Spleen (tissue), 7 donors: ENCODE measurements at regions not wholly inside any gene's neighbourhood (a gene's known extent, or its start where the extent isn't known, plus 50 kb on each side); places are given as distances from the start of the nearest gene placed in this dataset.

Source experiments
- POLR2A ChIP-seq, 3 donors: fragments of 450-650 bp; IDR thresholded peaks; one replicate each; pipeline ENCODE4 v1.5.1; 2017; ENCODE audit warnings: antibody characterized with exemption in 3 of 3, mild to moderate bottlenecking in 1 of 3
- POLR2AphosphoS5 ChIP-seq, 3 donors: sonication (generic); formaldehyde crosslinking; IDR thresholded peaks; one replicate each; pipeline ENCODE4 v1.5.1; 2017; ENCODE audit warnings: antibody characterized with exemption in 3 of 3
- TF ChIP-seq, protein P1 (sequence below), 11 experiments: fragments of 200-600 bp in 7 of 11; fragments of 450-650 bp in 4 of 11; sonication (generic) in 4 of 11; IDR thresholded peaks in 8 of 11; conservative IDR thresholded peaks in 3 of 11; 1 replicate in 7 of 11; 2 replicates in 4 of 11; pipeline versions ENCODE4 v1.4.0 to v1.8.0; 2016 to 2021; ENCODE audit warnings: antibody characterized with exemption in 11 of 11, inconsistent platforms in 4 of 11, mild to moderate bottlenecking in 1 of 11
- donor health status: DM: no; HTN: no; CAD: no; lungs with moderate emphysema.
- donor health status: DM: no; HTN: no; CAD: no.
- donor health status: DM: no; HTN: no; CAD: no.

DNA sequence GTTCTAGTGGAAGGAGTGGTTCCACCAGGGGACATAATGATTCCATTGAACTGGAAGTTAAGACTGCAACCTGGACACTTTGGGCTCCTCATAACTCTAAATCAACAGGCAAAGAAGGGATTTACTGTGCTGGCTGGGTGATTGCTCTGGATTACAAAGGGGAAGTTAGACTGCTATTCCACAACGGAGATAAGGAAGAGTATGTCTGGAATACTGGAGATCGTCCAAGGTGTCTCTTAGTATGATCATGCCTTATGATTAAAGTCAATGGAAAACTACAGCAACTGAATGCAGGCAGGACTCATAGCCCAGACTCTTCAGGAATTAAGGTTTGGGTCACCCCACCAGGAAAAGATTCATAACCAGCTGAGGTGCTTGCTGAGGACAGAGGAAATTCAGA lies 310.6 kb upstream of the MGMT start:
- TF ChIP-seq, protein P1, sequence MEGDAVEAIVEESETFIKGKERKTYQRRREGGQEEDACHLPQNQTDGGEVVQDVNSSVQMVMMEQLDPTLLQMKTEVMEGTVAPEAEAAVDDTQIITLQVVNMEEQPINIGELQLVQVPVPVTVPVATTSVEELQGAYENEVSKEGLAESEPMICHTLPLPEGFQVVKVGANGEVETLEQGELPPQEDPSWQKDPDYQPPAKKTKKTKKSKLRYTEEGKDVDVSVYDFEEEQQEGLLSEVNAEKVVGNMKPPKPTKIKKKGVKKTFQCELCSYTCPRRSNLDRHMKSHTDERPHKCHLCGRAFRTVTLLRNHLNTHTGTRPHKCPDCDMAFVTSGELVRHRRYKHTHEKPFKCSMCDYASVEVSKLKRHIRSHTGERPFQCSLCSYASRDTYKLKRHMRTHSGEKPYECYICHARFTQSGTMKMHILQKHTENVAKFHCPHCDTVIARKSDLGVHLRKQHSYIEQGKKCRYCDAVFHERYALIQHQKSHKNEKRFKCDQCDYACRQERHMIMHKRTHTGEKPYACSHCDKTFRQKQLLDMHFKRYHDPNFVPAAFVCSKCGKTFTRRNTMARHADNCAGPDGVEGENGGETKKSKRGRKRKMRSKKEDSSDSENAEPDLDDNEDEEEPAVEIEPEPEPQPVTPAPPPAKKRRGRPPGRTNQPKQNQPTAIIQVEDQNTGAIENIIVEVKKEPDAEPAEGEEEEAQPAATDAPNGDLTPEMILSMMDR (IDR thresholded peaks at IDR 0.05 in 8 of 11, conservative IDR thresholded peaks at IDR 0.05 in 3 of 11): no peak
- TF ChIP-seq POLR2A (IDR thresholded peaks at IDR 0.05) (no peak), POLR2AphosphoS5 (IDR thresholded peaks at IDR 0.05) (no peak)
